ENCODE measurements at regions not wholly inside any gene's neighbourhood (a gene's known extent, or its start where the extent isn't known, plus 50 kb on each side); places are given as distances from the start of the nearest gene placed in this dataset.

DNA sequence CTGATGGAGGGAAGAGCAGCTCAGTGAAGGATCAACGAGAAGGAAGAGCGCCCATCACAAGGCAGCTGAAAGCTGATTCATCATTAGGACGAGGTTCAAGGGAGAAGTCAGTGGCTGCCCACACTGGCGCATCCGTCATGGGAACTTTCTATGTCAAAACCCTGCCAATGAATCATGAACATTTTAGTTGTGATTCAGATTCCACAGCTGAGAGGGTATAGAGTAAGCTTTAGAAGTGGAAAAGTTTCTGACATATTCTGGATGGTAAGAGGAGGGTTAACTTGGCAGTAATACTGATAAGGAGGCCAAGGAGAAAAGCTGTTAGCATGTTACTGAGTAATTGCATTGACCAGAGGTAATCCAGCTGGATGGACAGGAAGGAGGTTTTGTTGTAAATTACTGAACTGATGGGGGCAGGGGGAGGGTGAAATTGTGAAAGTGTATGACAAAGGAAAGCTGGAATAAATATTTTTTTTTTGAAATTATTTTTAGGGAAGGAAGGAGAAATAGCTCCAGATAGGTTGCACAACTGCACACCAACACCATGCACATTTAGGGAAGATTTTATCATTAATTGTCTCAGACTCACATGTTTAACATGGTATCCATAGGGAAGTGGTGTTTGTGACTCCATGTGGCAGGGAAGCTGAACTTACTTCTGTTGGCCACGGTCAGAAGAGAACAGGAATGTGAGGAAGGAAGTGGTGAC lies 78.3 kb upstream of the NRP1 start:
- DNase-seq (ENCODE audit: low read depth): peak; percentile 57
- no peak overlapping the region for H3K4me3 ChIP-seq (ENCODE audit: low read depth, low read length)
- in situ Hi-C loops (cut with HindIII; ENCODE audit: low sequenced_read_pairs): no loop called here
- TF ChIP-seq, protein P1, sequence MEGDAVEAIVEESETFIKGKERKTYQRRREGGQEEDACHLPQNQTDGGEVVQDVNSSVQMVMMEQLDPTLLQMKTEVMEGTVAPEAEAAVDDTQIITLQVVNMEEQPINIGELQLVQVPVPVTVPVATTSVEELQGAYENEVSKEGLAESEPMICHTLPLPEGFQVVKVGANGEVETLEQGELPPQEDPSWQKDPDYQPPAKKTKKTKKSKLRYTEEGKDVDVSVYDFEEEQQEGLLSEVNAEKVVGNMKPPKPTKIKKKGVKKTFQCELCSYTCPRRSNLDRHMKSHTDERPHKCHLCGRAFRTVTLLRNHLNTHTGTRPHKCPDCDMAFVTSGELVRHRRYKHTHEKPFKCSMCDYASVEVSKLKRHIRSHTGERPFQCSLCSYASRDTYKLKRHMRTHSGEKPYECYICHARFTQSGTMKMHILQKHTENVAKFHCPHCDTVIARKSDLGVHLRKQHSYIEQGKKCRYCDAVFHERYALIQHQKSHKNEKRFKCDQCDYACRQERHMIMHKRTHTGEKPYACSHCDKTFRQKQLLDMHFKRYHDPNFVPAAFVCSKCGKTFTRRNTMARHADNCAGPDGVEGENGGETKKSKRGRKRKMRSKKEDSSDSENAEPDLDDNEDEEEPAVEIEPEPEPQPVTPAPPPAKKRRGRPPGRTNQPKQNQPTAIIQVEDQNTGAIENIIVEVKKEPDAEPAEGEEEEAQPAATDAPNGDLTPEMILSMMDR (IDR thresholded peaks at IDR 0.05; ENCODE audit: low read depth, low read length, missing control alignments): no peak

DNA sequence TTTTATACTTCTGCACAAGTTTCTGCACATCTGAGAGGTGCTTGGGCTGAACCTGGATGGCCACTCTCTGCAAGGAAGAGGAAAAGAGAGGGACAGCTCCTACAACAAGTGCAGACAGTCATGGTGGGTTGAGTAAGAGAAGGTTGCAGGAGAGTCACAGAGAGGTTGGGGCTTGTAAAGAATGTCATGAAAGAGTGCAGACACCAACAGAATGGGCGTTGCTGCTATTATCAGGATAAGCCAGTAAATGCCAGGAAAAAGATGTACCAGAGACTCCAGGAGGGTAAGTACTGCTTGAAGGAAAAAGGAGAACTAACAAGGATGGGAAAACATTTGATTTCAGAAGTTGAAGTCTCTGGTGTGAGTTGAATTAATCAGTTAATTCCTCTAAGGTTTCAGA lies 77.8 kb upstream of the NRP1 start:
- DNase-seq (ENCODE audit: low read depth): no peak
- TF ChIP-seq, protein P1 (IDR thresholded peaks at IDR 0.05; ENCODE audit: low read depth, low read length, missing control alignments): no peak
- no peak overlapping the region for H3K4me3 ChIP-seq (ENCODE audit: low read depth, low read length)
- in situ Hi-C loops (cut with HindIII; ENCODE audit: low sequenced_read_pairs): no loop called here

DNA sequence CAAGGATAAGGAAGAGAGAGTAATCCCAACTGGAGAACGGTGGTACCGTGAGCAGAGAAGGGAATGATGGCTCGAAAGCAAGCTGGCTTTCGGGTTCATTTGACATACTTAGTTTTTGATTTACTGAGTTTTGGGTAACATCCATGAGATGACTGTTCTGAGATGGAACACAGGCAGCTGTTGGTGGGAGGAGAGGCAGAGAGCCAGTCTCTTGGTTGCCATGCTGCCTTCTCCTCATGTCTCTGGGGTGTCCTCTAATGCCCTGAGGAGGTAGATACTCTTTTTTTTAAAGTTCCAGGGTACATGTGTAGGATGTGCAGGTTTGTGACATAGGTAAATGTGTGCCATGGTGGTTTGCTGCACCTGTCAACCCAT lies 76.4 kb upstream of the NRP1 start:
- in situ Hi-C loops (cut with HindIII; ENCODE audit: low sequenced_read_pairs): no loop called here
- no peak for DNase-seq (ENCODE audit: low read depth)
- TF ChIP-seq, protein P1 (IDR thresholded peaks at IDR 0.05; ENCODE audit: low read depth, low read length, missing control alignments): no peak
- no peak overlapping the region for H3K4me3 ChIP-seq (ENCODE audit: low read depth, low read length)

DNA sequence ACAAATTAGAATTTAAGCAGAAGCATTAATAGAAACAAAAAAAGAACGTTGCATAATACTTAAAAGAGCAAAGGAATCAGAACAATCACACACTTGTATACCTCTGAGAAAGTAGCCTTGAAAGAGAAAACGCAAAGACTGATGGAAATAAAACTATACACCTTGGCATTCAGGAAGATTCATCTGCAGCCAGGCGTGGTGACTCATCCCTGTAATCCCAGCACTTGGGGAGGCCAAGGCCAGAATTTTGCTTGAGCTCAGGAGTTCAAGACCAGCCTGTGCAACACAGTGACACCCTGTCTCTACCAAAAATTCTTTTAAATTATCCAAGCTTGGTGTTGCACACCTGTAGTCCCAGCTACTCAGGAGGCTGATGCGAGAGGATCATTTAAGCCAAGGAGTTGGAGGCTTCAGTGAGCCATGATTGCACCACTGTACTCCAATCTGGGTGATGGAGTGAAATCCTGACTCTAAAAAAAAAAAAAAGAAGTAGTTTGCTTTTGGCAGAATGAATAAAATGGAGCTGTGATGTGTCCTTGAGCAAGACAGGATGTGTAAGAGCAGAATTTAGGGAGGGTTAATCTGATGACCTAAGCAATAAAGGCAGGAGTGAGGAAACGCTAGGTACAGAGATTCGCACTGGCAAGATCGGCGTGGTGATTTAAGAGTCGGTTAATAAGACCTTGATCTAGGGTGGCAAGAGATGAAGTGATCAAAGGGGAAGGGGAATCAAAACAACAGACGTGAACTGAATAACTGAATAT lies 75.8 kb upstream of the NRP1 start:
- TF ChIP-seq, protein P1 (IDR thresholded peaks at IDR 0.05; ENCODE audit: low read depth, low read length, missing control alignments): no peak
- DNase-seq (ENCODE audit: low read depth): no peak
- in situ Hi-C loops (cut with HindIII; ENCODE audit: low sequenced_read_pairs): no loop called here
- no peak overlapping the region for H3K4me3 ChIP-seq (ENCODE audit: low read depth, low read length)

DNA sequence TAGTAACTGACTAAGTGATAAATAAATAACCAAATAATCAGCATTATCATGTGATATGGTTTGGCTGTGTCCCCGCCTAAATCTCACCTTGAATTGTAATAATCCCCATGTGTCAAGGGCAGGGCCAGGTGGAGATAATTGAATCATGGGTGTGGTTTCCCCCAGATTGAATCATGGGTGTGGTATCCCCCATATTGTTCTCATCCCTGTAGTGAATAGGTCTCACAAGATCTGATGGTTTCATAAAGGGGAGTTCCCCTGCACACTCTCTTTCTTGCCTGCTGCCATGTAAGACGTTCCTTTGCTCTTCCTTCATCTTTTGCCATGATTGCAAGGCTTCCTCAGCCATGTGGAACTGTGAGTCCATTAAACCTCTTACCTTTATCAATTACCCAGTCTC lies 72.1 kb upstream of the NRP1 start:
- TF ChIP-seq, protein P1 (IDR thresholded peaks at IDR 0.05; ENCODE audit: low read depth, low read length, missing control alignments): no peak
- H3K4me3 ChIP-seq (ENCODE audit: low read depth, low read length): no peak overlapping the region
- no peak for DNase-seq (ENCODE audit: low read depth)
- in situ Hi-C loops (cut with HindIII; ENCODE audit: low sequenced_read_pairs): no loop called here

DNA sequence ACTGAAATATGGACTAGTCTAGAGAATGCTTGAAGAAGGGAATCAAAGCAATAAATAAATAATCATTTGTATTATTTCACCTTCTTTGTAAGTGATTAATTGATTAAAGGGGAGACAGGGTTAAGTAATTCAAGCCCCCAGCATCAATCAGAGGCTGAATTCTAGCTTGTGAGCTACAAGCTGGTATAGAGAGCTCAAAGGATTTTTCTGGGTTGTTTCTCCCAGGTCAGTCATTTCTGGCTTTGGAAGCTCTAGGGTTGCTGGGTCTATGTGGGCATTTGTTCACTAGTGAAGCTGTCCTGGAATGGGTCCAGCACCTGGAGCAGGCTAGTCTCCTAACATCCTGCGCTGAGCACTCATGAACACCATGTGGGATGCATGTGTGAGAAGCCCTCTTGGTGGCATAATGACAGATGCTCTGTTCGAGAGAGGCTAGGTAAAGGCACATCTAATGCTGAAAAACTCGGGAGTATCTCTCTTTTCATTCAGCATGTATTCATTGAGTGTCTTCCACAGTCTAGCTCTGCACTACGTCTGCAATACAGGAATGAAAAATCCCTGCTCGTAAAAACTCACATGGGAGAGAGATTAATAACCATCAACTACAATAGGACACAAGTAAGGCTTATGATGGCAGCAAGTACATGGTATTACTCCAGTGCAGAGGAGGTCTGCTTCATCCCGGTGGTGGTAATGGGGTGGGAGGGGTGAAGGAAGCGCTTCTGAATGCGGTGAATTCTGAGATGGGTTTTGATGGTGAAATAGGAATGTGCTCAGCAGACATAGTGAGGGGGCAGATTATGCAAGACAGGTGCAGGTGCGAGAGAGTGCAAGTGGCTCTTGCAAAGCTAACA lies 68.0 kb upstream of the NRP1 start:
- in situ Hi-C loops (cut with HindIII; ENCODE audit: low sequenced_read_pairs): no loop called here
- no peak overlapping the region for H3K4me3 ChIP-seq (ENCODE audit: low read depth, low read length)
- TF ChIP-seq, protein P1 (IDR thresholded peaks at IDR 0.05; ENCODE audit: low read depth, low read length, missing control alignments): no peak
- no peak for DNase-seq (ENCODE audit: low read depth)

Measured in astrocyte of the cerebellum (primary cell).